ENCODE measurements at regions not wholly inside any gene's neighbourhood (a gene's known extent, or its start where the extent isn't known, plus 50 kb on each side); places are given as distances from the start of the nearest gene placed in this dataset.

GRCh38 chr10:107924458-107924857 is 760.0 kb upstream of the SORCS1 start:
- TF ChIP-seq CTCF (IDR thresholded peaks at IDR 0.05; ENCODE audit: control extremely low read depth in 1 of 3, insufficient read depth in 1 of 3, low read depth in 1 of 3, low read length in 3 of 3): no peak
- no peak for TF ChIP-seq SP1 (IDR thresholded peaks at IDR 0.05; ENCODE audit: low read depth, low read length)
- no peak for TF ChIP-seq BRCA1 (IDR thresholded peaks at IDR 0.05; ENCODE audit: low read depth, low read length)
- TF ChIP-seq TCF12 (IDR thresholded peaks at IDR 0.05; ENCODE audit: low read depth, low read length): no peak
- no peak for TF ChIP-seq RAD21 (IDR thresholded peaks at IDR 0.05 in 1 of 2, conservative IDR thresholded peaks at IDR 0.05 in 1 of 2; ENCODE audit: low read depth in 2 of 2, low read length in 2 of 2)
- TF ChIP-seq SAP30 (IDR thresholded peaks at IDR 0.05; ENCODE audit: insufficient read depth, insufficient replicate concordance, low read length): no peak
- TF ChIP-seq POLR2A (IDR thresholded peaks at IDR 0.05; ENCODE audit: control extremely low read depth in 1 of 2, low read depth in 2 of 2, low read length in 2 of 2): no peak
- TF ChIP-seq SIN3A (conservative IDR thresholded peaks at IDR 0.05 in 1 of 2, IDR thresholded peaks at IDR 0.05 in 1 of 2; ENCODE audit: low read depth in 1 of 2, low read length in 2 of 2): no peak
- TF ChIP-seq SUZ12 (IDR thresholded peaks at IDR 0.05; ENCODE audit: low read length): no peak
- no peak for TF ChIP-seq MAX (IDR thresholded peaks at IDR 0.05)
- TF ChIP-seq ATF3 (IDR thresholded peaks at IDR 0.05; ENCODE audit: insufficient read depth, low read depth, low read length): no peak
- no peak for TF ChIP-seq EP300 (IDR thresholded peaks at IDR 0.05; ENCODE audit: borderline replicate concordance in 1 of 2, low read depth in 2 of 2, low read length in 2 of 2)
